ENCODE measurements at regions not wholly inside any gene's neighbourhood (a gene's known extent, or its start where the extent isn't known, plus 50 kb on each side); places are given as distances from the start of the nearest gene placed in this dataset.

DNA sequence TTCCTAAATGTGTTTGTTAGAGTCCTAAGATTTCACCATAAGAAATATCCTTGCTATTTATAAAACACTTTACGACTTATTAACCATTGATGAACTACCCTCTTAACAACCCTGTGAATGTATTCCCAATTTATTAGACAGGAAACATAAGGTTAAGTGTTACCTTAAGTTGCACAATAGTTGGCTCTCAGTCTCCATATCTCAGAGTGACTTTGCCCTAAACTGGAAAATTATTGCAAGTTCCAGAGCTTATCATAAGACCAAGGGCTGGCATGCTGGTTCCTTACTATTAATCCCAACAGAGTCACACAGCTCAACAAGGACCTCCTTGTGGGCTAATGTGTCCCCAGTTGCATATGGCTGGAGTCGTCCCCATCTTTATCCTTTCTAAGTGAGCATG is 165.8 kb downstream of the INSIG2 start:
- no TSS peak for BruUV-seq (replicated peaks)
- no peak overlapping the region for H3K9ac ChIP-seq (ENCODE audit: insufficient read depth in 1 of 2, low read depth in 2 of 2, low read length in 2 of 2)
- ChIA-PET CTCF (ENCODE audit: low intra/inter-chr PET ratio) (no interaction called here), POLR2A (no interaction called here)
- DNase-seq (ENCODE audit: extremely low read depth in 1 of 4, low spot score in 3 of 4), result no peak
- H3K9me1 ChIP-seq (ENCODE audit: control insufficient read depth, insufficient read depth, low read length), result peaks cover 3% of the 10 kb centered on the region
- in situ Hi-C loops (cut with MboI) (no loop called here), intact Hi-C loops (cut with micrococcal nuclease) (no loop called here)
- ATAC-seq, result no peak
- no peak overlapping the region for H3K4me2 ChIP-seq (ENCODE audit: insufficient read depth, low read length)
- TF ChIP-seq HNRNPLL (IDR thresholded peaks at IDR 0.05; ENCODE audit: low read depth, low read length, poor library complexity, severe bottlenecking), result no peak
- TF ChIP-seq ZNF436 (CRISPR knock-in tag; IDR thresholded peaks at IDR 0.05), result no peak
- no peak overlapping the region for H3K27ac ChIP-seq (ENCODE audit: extremely low read depth, low read depth, low read length)
- no peaks in the 10 kb centered on the region for H3K79me2 ChIP-seq (ENCODE audit: control insufficient read depth, insufficient read depth, low read length)
- no peaks in the 10 kb centered on the region for H3K4me1 ChIP-seq (replicated peaks in 1 of 2; ENCODE audit: control insufficient read depth in 2 of 2, insufficient read depth in 2 of 2, low read length in 2 of 2)
- no peak overlapping the region for H3K4me3 ChIP-seq
- H3K27me3 ChIP-seq (ENCODE audit: control insufficient read depth in 2 of 2, insufficient read depth in 2 of 2, low read length in 2 of 2), result peaks cover 2 to 13% of the 10 kb centered on the region in 2 experiments; a peak in 2 of 5 replicates
- FAIRE-seq, result no peak
- no peak overlapping the region for H2AFZ ChIP-seq (ENCODE audit: low read depth, low read length)
- no peaks in the 10 kb centered on the region for H3K9me3 ChIP-seq (replicated peaks; ENCODE audit: control insufficient read depth, insufficient read depth, low read depth, low read length)
- no peaks in the 10 kb centered on the region for H4K20me1 ChIP-seq (replicated peaks; ENCODE audit: control insufficient read depth, insufficient read depth, low read length)
- H3K36me3 ChIP-seq (ENCODE audit: control insufficient read depth, insufficient read depth, low read length), result no peaks in the 10 kb centered on the region
- WGBS (ENCODE audit: insufficient coverage, low coverage, missing lambda C conversion rate), result 3% methylated on average over 2 of the region's 2 CpGs

GRCh38 chr2:118251427-118251826 is 163.2 kb downstream of the INSIG2 start:
- H3K27ac ChIP-seq (ENCODE audit: extremely low read depth, low read depth, low read length), result no peak overlapping the region
- no peaks in the 10 kb centered on the region for H3K79me2 ChIP-seq (ENCODE audit: control insufficient read depth, insufficient read depth, low read length)
- no peak for FAIRE-seq
- no peak overlapping the region for H2AFZ ChIP-seq (ENCODE audit: low read depth, low read length)
- no peak overlapping the region for H3K4me3 ChIP-seq
- H3K4me1 ChIP-seq (replicated peaks in 1 of 2; ENCODE audit: control insufficient read depth in 2 of 2, insufficient read depth in 2 of 2, low read length in 2 of 2), result no peaks in the 10 kb centered on the region
- WGBS (ENCODE audit: insufficient coverage, low coverage, missing lambda C conversion rate), result 4% methylated on average over 3 of the region's 3 CpGs
- ChIA-PET POLR2A (no interaction called here), CTCF (ENCODE audit: low intra/inter-chr PET ratio) (no interaction called here)
- no peak overlapping the region for H3K4me2 ChIP-seq (ENCODE audit: insufficient read depth, low read length)
- H3K9ac ChIP-seq (ENCODE audit: insufficient read depth in 1 of 2, low read depth in 2 of 2, low read length in 2 of 2), result no peak overlapping the region
- H3K36me3 ChIP-seq (ENCODE audit: control insufficient read depth, insufficient read depth, low read length), result no peaks in the 10 kb centered on the region
- H3K9me1 ChIP-seq (ENCODE audit: control insufficient read depth, insufficient read depth, low read length), result peaks cover 3% of the 10 kb centered on the region
- no peaks in the 10 kb centered on the region for H4K20me1 ChIP-seq (replicated peaks; ENCODE audit: control insufficient read depth, insufficient read depth, low read length)
- in situ Hi-C loops (cut with MboI) (no loop called here), intact Hi-C loops (cut with micrococcal nuclease) (no loop called here)
- peaks cover 2 to 18% of the 10 kb centered on the region in 2 experiments; a peak in 2 of 5 replicates for H3K27me3 ChIP-seq (ENCODE audit: control insufficient read depth in 2 of 2, insufficient read depth in 2 of 2, low read length in 2 of 2)
- no peaks in the 10 kb centered on the region for H3K9me3 ChIP-seq (replicated peaks; ENCODE audit: control insufficient read depth, insufficient read depth, low read depth, low read length)
- no peak for ATAC-seq
- DNase-seq (ENCODE audit: extremely low read depth in 1 of 4, low spot score in 3 of 4), result no peak
- BruUV-seq (replicated peaks), result no TSS peak
- no peak for TF ChIP-seq ZNF589 (CRISPR knock-in tag; IDR thresholded peaks at IDR 0.05; ENCODE audit: low read depth)
- no peak for TF ChIP-seq E2F6 (IDR thresholded peaks at IDR 0.05; ENCODE audit: borderline replicate concordance in 1 of 2, extremely low read depth in 1 of 2, insufficient read depth in 1 of 2, insufficient read length in 1 of 2, low read depth in 1 of 2, low read length in 1 of 2, poor library complexity in 1 of 2, severe bottlenecking in 1 of 2)
- TF ChIP-seq, protein P1, sequence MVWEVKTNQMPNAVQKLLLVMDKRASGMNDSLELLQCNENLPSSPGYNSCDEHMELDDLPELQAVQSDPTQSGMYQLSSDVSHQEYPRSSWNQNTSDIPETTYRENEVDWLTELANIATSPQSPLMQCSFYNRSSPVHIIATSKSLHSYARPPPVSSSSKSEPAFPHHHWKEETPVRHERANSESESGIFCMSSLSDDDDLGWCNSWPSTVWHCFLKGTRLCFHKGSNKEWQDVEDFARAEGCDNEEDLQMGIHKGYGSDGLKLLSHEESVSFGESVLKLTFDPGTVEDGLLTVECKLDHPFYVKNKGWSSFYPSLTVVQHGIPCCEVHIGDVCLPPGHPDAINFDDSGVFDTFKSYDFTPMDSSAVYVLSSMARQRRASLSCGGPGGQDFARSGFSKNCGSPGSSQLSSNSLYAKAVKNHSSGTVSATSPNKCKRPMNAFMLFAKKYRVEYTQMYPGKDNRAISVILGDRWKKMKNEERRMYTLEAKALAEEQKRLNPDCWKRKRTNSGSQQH (CRISPR knock-in tag; IDR thresholded peaks at IDR 0.05), result no peak
- TF ChIP-seq ZNF274 (IDR thresholded peaks at IDR 0.05; ENCODE audit: borderline replicate concordance, low read depth, low read length), result no peak
- TF ChIP-seq CREB1 (IDR thresholded peaks at IDR 0.05), result no peak
- no peak for TF ChIP-seq CREB1 (CRISPR knock-in tag; IDR thresholded peaks at IDR 0.05)
- no peak for TF ChIP-seq USF2 (CRISPR knock-in tag; IDR thresholded peaks at IDR 0.05)
- TF ChIP-seq TCFL5 (CRISPR knock-in tag; conservative IDR thresholded peaks at IDR 0.05), result no peak
- no peak for TF ChIP-seq ZNF347 (CRISPR knock-in tag; IDR thresholded peaks at IDR 0.05; ENCODE audit: low read depth)

Measured in K562 (cell line).